Left colon (tissue), 2 donors: ENCODE measurements at regions not wholly inside any gene's neighbourhood (a gene's known extent, or its start where the extent isn't known, plus 50 kb on each side); places are given as distances from the start of the nearest gene placed in this dataset.
A peak's percentile ranks its signal among the peaks of the same experiment; 100 is the strongest.

Experiments used
- ATAC-seq: fragments of 200-7000 bp; cut with Tn5 transposase; one replicate; pipeline ENCODE4 v1.9.1; 2020; ENCODE audit warnings: mild to moderate bottlenecking, moderate library complexity
- DNase-seq, 2 donors: peaks; one replicate each; pipeline ENCODE4 v3.0.0-alpha.2; 2020
- intact Hi-C, 2 donors: fragments of 100-400 bp; cut with DNase I in 1 of 2; cut with micrococcal nuclease in 1 of 2; formaldehyde crosslinking; loops; one replicate each; pipeline versions ENCODE4 v1.11.2 to v1.14.0; 2022; cut with DNase I, micrococcal nuclease
- donor health status: DM: no; HTN: no; CAD: no.
- donor health status: DM: yes; HTN: yes; CAD: no.

DNA sequence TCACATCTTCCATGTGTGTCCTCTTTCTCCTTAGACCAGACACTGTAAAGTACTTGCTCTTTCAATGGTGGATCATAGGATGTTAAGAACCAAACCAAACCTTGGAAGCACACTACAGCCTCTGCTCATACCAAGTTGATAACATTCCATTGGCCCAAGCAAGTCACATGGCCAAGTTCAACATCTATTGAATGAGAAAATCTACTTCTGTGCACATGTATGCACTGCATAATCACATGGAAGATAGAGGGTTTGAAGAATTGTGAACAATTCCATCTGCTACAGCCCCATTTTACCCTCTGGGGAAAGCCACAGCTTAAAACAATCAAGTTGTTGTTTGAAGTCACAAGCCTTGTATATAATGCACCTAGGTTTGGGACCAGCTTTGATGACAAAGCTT lies 68.2 kb downstream of the MFAP3 start:
- DNase-seq = no peak
- no peak for ATAC-seq
- intact Hi-C loops = no loop called here

DNA sequence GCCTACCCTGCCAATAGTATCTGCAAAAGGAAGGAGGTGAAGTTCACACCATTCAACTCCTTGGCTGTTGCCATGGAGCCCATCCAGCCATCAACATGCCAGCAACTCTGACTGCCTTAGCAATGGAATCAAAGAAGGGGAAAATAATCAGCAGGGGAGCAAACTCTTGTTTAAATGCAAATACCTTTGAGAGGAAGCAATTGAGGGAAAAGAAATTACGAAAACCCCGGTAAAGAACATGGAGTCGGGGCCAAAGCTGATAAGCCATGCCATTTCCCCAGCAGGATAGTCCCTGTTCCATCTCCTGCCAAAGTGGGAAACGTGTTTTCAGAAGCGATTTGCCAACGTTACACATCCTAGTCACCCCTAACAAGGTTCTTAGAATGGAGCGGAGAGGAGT lies 69.0 kb downstream of the MFAP3 start:
- DNase-seq (no peak), ATAC-seq (no peak)
- intact Hi-C loops = no loop called here

DNA sequence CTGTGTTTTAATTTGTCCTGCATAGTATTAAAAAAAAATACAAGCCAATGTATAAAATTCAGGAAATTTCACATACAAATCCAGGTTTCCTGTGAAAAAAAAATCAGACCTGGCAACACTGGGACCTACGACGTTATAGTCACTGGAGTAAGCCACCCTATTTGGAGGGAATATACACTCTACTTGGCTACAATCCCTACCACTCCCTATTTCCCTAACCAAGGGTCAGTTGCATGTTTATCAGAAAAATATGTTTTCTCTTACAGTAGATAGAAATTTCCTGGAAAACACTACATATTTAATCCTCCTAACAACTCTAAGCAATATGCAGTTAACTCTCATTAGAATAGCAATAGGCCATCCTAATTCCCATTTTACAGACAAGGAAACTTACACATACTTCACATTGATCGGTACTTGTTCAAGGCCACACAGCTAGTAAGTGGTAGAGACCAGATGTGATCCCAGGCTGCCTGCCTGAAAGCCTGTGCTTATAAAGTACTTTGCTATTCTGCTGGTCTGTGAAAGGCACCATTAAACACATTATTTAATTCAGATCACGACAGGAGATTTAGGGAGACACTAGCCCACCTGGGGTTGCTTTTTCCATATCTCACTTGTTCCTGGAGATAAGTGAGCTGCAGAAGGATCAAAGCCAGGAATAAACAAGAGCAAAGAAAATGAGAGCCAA lies 70.8 kb downstream of the MFAP3 start:
- intact Hi-C loops = no loop called here
- DNase-seq = no peak
- no peak for ATAC-seq

DNA sequence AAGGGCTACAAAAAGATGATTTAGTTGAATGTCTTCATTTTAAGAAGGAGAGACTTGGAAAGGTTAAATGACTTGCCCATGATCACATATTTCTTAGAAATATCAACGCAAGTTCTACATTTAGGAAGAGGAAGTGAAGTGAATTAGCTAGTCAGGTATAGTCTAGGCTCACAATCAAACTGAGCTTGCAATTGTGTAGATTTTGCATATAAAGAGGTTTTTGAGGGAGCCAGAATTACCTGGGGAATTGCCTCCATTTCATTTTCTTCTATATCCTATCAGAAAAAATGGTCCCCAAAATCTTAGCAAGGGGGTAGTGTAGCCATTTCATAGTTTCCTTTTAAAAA lies 71.3 kb downstream of the MFAP3 start:
- ATAC-seq (no peak), DNase-seq (no peak)
- intact Hi-C loops = no loop called here

DNA sequence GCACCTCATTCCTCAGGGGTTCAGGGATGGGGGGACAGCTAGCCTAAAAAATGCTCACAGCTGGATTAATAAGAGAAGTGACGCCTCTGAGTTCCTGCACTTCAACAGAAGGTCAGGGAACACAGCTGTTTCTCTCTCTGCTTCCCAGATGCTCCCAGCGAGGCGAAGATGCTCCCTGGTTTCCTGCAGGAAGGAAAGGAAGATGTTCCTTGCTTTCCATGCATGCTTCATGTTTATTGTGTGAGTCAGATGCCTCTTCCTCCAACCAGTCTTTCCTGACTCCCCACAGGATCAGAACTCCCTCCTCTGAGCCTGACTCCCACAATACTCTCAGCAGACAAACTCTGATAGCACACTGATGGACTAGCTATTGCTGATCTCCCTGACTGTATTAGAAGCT lies 71.9 kb downstream of the MFAP3 start:
- DNase-seq (no peak), ATAC-seq (no peak)

DNA sequence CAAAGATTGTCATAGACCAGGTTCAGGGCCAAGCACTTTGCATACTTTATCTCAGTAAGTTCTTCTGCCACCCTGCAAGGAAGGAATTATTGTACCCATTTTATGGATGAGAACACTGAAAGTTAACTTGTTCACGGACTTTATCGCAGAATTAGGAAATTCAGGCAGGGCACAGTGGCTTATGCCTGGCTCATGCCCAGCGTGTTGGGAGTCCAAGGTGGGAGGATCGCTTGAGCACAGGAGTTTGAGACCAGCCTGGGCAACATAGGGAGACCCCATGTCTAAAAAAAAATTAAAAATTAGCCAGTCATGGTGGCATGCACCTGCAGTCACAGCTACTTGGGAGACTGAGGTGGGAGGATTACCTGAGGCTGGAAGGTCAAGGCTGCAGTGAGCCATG lies 72.4 kb downstream of the MFAP3 start:
- ATAC-seq (no peak), DNase-seq (no peak)
- intact Hi-C loops = no loop called here

More for the DNA sequence above, 71.9 kb downstream of the MFAP3 start:
- intact Hi-C loops = no loop called here

DNA sequence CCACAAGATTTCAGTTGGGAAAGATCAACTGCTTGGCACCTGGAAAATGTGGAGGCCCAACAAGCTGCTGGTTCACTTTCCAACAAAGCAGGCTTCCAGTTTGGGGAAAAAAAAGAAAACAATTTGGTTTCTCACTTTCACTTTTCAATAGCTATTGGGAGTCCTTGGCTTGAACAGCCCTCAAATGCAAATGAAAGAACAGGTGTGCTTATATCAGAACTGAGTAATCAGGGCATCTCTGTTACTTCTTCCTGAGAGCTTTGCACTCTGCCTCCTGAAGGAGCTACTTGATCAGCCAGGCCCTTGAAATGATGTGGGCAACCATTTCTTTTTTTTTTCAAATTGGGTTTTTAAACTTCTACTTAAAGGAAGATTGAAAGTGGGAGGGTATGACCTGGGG lies 73.5 kb downstream of the MFAP3 start:
- DNase-seq (no peak), ATAC-seq (no peak)
- intact Hi-C loops = no loop called here

DNA sequence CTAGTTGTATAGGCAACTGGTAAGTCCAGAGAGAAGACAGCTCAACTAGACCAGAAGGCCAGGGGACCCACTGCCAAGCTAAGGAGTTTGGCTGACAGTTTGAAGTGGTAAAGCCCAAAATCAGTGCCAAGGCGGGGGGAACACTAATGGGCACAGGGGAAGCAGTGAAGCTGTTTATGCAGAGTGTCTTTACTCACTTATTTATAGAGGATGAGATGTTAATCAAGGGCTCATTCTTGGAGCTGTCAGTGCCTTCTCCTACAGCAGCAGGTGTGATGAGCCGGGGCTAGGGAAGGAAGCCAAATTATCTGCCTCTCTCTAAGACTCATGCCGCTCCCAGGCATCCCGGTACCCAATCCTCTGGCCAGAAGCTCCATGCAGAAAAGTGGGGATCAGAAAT lies 75.2 kb upstream of the GALNT10 start:
- intact Hi-C loops = no loop called here
- ATAC-seq = no peak
- DNase-seq = no peak

DNA sequence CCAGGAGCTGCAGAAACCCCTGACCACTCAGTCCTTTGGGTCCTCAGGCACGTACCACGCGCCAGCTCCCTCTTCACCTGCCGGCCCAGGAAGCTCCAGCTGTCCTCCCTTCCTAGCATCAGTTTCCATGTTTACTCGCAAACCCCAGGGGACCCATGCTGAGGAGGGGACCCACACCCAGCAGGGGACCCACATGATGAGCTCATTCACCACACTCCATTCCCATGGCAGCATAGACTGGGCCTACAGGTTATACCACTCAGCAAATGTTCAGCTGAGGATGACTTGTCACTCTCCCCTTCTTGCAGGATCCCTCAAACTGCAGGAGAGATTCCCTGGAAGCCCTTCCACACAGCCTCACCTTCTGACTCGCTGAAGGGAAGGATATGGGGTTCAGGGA lies 73.5 kb upstream of the GALNT10 start:
- intact Hi-C loops = no loop called here
- no peak for ATAC-seq
- no peak for DNase-seq

DNA sequence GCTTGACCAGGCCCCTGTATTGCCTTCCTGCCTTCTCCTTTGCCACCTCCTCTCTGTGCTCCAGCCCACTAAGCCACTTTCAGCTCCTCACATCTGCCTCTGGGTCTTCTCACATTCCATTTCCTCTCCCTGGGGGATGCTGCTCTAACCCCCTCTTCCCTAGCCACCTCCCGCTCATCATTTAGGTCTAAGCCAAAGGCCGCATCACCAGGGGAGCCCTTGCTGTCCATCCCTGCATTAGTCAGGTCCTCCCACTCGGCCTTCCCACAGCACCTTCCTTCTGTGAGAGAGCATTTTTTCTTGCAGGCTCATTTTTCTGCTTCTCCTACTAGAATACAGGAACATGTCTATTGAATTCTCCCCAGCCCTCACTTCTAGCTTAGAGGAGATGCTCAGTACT lies 72.6 kb upstream of the GALNT10 start:
- ATAC-seq (no peak), DNase-seq (no peak)
- intact Hi-C loops = no loop called here

DNA sequence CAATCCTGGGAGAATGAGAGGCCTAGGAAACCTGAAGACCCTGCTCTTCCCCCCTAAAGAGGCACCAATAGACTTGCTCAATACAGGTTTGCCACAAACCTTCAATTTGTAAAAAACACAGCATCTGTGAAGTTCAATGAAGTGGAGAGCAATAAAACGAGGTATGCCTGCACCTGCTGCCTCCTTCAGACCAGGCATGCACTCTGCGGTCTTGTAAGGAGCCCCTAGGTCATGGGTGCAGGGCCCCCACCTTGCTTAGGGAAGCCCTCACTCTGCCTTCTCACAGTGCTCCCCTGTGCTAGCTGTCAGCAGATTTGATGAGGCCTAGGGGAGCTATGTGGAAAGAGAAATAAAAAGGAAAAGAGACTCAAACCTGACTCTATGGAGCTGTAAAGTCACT lies 72.1 kb upstream of the GALNT10 start:
- intact Hi-C loops = no loop called here
- no peak for DNase-seq

DNA sequence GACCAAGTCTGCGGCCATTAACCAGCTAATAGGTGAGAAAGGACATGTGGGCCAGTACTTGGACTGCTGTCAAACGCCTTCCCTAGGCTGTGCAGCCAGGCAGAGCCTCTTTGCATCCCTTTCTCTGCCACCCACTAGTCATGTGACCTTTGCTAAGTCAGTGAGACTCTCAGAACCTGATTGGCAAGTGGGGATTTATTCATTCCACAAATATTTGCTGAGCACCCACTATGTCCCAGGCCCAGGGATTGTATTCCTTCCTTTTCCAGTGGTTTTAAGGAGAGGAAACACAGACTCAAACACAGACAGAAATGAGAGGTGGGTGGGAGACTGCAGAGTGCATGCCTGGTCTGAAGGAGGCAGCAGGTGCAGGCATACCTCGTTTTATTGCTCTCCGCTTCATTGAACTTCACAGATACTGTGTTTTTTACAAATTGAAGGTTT lies 71.6 kb upstream of the GALNT10 start:
- no peak for DNase-seq
- ATAC-seq = no peak
- intact Hi-C loops = no loop called here

More for the DNA sequence above, 72.1 kb upstream of the GALNT10 start:
- ATAC-seq = no peak

DNA sequence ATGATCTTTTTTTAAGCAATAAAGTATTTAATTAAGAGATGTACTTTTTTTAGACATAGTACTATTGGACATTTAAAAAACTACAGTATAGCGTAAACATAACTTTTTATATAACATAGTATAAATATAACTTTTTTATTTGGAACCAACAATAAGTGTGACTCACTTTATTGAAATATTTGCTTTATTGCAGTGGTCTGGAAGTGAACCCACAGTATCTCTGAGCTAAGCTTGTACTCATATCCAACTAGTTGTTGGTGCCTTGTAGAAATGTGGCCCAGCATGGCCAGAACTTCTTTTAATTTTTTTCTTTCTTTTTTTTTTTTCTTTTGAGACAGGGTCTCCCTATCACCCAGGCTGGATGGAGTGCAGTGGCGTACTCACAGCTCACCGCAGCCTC lies 61.5 kb upstream of the GALNT10 start:
- DNase-seq = no peak
- ATAC-seq = no peak
- intact Hi-C loops = no loop called here

DNA sequence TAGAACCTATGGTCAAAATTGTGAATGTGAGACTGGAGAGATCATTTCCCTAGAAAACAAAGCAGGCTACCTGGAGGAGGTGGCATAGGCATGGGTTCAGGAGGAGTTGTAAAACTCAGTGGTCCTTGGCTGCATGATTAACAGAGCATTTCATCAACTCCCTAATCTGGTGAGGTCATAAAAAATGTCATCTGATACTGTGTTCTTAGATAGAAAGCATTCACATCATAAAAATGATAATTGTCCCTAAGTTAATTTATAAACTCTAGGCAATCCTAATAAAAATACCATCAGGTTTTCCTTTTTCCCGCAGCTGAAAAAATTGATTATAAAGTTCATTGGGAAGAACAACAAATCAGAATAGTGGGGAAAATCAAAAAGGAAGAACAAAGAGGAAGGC lies 60.6 kb upstream of the GALNT10 start:
- DNase-seq (no peak), ATAC-seq (no peak)
- intact Hi-C loops = no loop called here

DNA sequence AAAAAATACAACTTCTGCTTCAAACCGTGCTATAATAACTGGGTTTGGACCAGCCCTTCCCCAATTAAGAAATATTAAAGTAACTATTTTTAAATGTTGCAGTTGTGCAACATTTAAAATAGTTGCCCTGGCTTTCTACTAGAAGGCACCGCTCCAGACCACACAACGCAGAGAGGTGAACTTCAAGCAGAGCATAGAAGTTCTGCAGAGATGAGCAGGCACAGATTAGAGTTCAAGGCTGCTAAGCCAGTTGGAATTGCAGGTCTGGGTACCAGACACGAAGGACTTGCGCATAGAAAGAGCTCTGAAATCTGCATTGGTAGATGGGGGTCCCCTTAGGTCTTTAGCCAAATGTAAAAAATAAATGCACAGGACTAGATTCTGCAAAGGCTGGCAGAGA lies 58.7 kb upstream of the GALNT10 start:
- intact Hi-C loops = no loop called here
- ATAC-seq (no peak), DNase-seq (no peak)

DNA sequence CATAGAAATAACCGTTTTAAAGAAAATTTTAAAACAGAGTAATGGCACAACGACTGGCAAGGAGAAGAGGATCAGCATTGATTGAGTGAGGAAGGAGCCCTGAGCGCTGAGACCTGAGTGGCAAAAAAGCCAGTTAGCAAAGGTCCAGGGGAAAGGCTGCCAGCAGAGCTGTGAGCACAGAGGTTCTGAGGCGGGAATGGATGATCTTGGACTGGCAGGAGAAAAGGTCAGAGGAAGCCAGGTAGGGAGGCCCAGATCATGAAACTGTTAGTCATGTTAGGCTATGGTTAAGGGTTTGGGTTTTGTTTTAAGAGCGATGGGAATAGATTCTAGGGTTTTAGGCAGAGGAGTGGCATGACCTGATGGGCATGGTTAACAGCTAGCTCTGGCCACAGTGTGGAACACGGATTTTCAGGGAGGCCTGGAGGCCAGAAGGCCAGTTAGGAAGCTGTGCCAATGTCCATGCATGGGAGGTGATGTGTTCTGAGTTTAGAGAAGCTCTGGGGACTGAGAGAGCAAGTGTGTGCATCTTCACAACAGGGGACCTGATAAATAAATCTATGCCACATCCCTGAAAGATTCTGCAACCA lies 57.7 kb upstream of the GALNT10 start:
- DNase-seq = no peak
- intact Hi-C loops = no loop called here
- ATAC-seq = no peak

DNA sequence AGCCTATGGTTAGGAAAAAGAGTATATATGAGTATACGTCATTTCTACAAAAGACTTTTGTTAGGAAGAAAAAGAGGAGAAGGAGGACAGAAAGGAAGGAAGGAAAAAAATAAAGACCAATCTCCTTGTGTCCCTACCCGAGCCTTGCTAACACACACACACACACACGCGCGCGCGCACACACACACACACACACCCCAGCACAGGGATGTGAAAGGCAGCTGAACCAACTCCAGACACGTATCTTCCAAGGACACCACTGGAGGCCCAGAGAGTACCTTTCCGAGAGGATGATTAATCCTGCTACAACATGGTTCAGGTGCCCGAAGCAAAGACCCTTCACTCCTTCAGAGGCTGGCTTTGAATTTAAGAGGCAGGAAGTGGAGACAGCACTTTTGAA lies 56.9 kb upstream of the GALNT10 start:
- peak in 1 of 2 donors; percentile 8 for DNase-seq
- intact Hi-C loops = no loop called here
- ATAC-seq = no peak

DNA sequence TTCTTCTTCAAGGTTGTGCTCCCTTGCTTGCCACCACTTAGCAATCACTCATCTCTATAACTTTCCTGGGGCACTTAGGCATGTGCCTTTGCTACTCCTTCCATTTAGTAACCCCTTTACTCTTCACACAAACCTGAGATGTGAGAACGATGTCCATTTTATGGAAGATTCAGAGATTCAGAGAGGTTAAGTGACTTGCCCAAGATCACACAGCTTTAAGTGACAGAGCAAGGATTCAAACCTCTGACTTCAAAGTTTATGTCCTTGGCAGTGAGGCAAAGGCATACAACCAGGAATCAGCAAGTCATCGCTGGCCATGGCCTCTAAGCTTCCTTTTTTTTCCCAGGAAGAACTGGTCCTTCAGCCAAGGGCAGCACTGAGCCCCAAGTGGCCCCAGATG lies 56.0 kb upstream of the GALNT10 start:
- ATAC-seq = no peak
- intact Hi-C loops = no loop called here
- DNase-seq = no peak

DNA sequence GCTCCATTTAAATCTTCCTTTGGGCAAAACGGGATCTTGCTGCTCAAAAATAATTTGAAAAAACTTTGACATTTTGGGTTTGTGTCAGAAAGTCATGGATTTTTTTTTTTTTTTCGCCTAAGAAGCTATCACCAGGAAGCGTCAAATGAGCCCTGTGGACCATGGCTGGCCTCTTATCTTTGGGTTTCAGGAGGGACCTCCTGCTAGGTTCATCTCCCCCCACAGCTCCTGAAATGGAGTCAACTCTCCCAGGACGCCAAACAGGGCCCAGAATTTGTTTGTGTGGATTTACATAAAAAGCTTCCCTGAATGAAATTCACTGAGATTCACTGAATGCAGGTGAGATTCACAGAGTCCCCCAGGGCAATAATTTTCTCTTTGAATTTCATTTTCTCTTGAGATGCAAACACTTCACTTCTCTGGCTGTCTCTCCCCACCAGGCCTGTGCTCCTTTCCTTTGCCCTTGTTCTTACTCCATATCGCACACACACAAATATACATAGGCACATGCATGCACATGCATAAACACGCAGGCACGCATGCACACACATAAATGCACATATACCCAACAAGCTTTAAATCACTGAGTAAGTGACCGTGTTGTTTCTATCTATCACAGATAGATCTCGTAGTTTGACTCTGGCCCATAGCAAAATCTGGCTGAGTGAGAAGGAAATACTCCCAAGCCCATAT lies 55.3 kb upstream of the GALNT10 start:
- ATAC-seq (no peak), DNase-seq (no peak)
- intact Hi-C loops = no loop called here

DNA sequence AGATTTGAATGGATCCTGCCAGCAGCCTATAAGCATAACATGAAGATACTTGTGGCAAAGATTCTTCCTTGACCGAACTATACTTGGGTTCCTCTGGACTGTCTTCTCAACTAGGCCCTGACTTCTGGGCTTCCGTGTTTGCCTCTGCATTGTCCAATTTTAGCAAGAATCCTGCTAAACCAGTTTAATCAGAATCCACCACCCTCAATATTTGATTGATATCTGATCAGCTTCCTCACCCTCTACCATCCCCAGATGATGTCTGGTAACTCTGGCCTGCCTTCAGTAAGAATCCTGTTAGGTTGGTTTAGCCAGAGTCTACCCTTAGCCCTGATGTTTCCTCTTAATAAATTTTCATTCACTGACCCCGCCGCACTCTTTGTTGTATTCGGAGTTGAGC lies 54.4 kb upstream of the GALNT10 start:
- ATAC-seq = no peak
- intact Hi-C loops = no loop called here
- DNase-seq = no peak

DNA sequence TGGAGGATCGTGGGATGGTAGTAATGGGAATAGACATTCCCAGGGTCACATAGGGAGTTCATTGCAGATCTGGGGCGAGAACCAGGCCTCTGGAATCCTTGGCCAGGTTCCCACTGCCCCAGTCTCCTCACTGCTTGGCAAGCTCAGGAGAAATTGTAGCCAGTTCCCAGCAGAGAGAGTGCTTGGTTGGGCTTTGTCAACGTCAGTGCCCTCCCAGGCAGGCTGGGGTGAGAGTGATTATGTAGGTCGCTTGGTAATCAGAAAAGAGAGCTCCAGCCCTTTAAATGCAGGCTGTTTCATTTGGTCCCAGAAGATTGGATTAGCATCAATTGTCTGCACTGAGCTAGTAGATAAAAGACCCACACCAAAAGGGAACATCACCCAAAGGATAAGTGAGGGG lies 51.8 kb upstream of the GALNT10 start:
- ATAC-seq = no peak

More for the DNA sequence above, 51.8 kb upstream of the GALNT10 start:
- no peak for DNase-seq
- intact Hi-C loops = no loop called here
